ENCODE measurements at regions not wholly inside any gene's neighbourhood (a gene's known extent, or its start where the extent isn't known, plus 50 kb on each side); places are given as distances from the start of the nearest gene placed in this dataset.

DNA sequence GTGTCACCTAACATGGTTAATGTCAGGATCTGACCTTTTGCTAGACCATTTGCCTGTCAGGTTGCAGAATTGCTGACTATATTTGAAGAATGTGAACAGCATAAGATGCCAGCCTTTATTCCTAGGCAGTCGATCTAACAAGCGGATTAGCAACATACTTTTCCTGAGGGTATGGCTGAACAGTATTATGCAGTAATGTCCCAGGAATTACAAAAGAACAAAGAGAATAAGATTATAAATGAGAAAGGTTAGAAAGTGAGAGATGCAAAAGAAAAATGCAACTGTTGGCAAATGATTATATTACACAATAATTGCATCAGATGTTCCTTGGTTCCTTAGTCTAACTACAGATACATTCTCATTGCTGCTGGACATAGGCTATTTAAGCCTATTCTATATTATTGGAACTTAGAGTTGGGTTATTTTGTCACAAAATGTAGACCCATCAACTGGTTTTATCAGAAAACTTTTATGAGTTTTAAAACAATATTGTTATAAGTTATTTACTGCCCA, 647.1 kb upstream of the CRIM1 start:
- TF ChIP-seq, protein P1, sequence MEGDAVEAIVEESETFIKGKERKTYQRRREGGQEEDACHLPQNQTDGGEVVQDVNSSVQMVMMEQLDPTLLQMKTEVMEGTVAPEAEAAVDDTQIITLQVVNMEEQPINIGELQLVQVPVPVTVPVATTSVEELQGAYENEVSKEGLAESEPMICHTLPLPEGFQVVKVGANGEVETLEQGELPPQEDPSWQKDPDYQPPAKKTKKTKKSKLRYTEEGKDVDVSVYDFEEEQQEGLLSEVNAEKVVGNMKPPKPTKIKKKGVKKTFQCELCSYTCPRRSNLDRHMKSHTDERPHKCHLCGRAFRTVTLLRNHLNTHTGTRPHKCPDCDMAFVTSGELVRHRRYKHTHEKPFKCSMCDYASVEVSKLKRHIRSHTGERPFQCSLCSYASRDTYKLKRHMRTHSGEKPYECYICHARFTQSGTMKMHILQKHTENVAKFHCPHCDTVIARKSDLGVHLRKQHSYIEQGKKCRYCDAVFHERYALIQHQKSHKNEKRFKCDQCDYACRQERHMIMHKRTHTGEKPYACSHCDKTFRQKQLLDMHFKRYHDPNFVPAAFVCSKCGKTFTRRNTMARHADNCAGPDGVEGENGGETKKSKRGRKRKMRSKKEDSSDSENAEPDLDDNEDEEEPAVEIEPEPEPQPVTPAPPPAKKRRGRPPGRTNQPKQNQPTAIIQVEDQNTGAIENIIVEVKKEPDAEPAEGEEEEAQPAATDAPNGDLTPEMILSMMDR (IDR thresholded peaks at IDR 0.05; ENCODE audit: low read depth, low read length): no peak
- no peak for TF ChIP-seq EZH2phosphoT487 (IDR thresholded peaks at IDR 0.05; ENCODE audit: low read depth)

All from OCI-LY3 (cell line).